Bronchial epithelial cell (primary cell): ENCODE measurements at regions not wholly inside any gene's neighbourhood (a gene's known extent, or its start where the extent isn't known, plus 50 kb on each side); places are given as distances from the start of the nearest gene placed in this dataset.

Experiments used
- DNase-seq: peaks from one replicate; pipeline ENCODE4 v3.0.0-alpha.2; 2010; ENCODE audit warnings: low read depth
- FAIRE-seq: peaks from 2 replicates; lab custom pipeline; 2011; peaks lifted over from hg19 to GRCh38; lab: Jason Lieb, UNC
- H3K27me3 ChIP-seq: 2 replicates; pipeline ENCODE4 v1.5.1; 2011; ENCODE audit warnings: low read length; ENCODE audit not compliant: control insufficient read depth, insufficient read depth
- H3K36me3 ChIP-seq: 2 replicates; pipeline ENCODE4 v1.5.1; 2011; ENCODE audit warnings: low read length; ENCODE audit not compliant: control insufficient read depth, insufficient read depth
- H3K4me3 ChIP-seq: 2 replicates; pipeline ENCODE4 v1.5.1; 2011; ENCODE audit warnings: mild to moderate bottlenecking, low read depth, low read length, control low read depth
- TF ChIP-seq, protein P1 (sequence below): IDR thresholded peaks from 2 replicates; pipeline ENCODE4 v1.5.1; 2011; ENCODE audit warnings: mild to moderate bottlenecking, moderate library complexity, low read length, control low read depth, inconsistent platforms; ENCODE audit not compliant: insufficient read depth, severe bottlenecking

GRCh38 chr1:209443975-209444651, 139.4 kb upstream of the CAMK1G start:
- Histone ChIP-seq H3K4me3 (no peak overlapping the region), H3K36me3 (no peaks in the 10 kb centered on the region), H3K27me3 (no peaks in the 10 kb centered on the region)
- TF ChIP-seq, protein P1, sequence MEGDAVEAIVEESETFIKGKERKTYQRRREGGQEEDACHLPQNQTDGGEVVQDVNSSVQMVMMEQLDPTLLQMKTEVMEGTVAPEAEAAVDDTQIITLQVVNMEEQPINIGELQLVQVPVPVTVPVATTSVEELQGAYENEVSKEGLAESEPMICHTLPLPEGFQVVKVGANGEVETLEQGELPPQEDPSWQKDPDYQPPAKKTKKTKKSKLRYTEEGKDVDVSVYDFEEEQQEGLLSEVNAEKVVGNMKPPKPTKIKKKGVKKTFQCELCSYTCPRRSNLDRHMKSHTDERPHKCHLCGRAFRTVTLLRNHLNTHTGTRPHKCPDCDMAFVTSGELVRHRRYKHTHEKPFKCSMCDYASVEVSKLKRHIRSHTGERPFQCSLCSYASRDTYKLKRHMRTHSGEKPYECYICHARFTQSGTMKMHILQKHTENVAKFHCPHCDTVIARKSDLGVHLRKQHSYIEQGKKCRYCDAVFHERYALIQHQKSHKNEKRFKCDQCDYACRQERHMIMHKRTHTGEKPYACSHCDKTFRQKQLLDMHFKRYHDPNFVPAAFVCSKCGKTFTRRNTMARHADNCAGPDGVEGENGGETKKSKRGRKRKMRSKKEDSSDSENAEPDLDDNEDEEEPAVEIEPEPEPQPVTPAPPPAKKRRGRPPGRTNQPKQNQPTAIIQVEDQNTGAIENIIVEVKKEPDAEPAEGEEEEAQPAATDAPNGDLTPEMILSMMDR = no peak
- DNase-seq (peak; percentile 38), FAIRE-seq (peak; percentile 66)

- no peaks in the 10 kb centered on the region for H3K27me3 ChIP-seq
- TF ChIP-seq, protein P1 = no peak
Measured at GRCh38 chr1:209444961-209445360, 138.6 kb upstream of the CAMK1G start.

DNA sequence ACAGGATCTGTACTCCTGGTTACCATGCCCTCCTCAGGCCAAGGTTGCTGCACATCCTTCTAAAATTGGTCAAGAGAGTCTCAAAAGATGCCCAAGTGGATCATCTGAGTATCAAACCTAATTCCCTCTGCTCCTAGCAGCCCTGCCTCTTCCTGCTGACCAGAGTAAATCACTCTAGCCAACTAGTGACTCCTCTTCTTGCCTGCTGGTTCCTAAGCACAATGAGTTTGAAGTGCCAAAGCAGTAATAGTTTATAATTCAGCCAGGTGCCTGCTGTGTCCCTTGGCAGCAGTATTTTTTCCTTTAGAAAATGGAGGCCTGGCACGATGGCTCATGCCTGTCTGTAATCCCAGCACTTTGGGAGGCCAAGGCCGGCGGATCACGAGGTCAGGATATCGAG, 137.9 kb upstream of the CAMK1G start:
- FAIRE-seq (no peak), DNase-seq (no peak)
- TF ChIP-seq, protein P1 = no peak
- Histone ChIP-seq H3K36me3 (no peaks in the 10 kb centered on the region), H3K27me3 (no peaks in the 10 kb centered on the region), H3K4me3 (no peak overlapping the region)

More at GRCh38 chr1:209444961-209445360, 138.6 kb upstream of the CAMK1G start:
- FAIRE-seq = no peak
- H3K36me3 ChIP-seq = no peaks in the 10 kb centered on the region
- no peak overlapping the region for H3K4me3 ChIP-seq
- DNase-seq = no peak

DNA sequence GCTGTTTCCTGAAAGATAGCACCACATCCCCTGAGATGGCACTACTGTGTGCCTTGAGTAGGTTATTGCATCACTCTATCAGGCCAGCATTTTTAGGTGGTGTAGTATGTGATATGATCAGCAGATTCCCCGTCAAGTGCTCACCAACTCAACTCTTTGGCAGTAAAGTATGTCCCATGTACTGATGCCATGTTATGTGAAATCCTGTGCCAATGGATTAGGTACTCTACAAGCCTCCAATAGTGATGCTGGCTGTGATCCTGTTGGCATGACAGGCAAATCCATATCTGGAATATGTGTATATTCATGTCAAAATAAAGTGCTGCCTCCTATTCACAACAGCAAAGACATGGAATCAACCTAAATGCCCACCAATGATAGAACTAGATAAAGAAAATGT, 137.2 kb upstream of the CAMK1G start:
- Histone ChIP-seq H3K36me3 (no peaks in the 10 kb centered on the region), H3K27me3 (no peaks in the 10 kb centered on the region), H3K4me3 (no peak overlapping the region)
- DNase-seq = no peak
- no peak for FAIRE-seq
- TF ChIP-seq, protein P1 = no peak

DNA sequence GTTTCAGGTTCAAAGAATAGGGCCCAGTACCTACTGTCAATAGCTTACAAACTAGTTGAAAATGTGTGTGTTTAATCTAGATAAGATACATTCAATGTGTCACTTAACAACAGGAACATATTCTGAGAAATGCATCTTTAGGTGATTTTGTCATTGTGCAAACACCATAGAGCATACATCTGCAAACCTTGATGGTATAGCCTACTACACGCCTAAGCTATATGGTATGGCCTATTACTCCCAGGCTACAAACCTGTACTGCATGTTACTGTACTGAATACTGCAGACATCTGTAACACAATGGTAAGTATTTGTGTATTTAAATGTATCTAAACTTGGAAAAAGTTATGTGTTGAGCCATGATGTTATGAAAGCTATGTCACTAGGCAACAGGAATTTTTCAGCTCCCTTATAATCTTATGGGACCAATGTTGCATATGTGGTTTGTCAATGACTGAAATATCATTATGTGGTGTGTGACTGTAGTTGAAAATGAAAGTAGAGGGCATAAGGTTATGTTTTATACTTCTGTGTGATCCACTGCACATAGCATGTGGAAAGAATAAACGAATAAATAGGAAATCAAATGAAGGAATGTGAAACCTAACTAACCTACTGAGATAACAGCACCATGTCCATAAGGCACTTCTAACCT, 129.0 kb upstream of the CAMK1G start:
- TF ChIP-seq, protein P1 = no peak
- Histone ChIP-seq H3K4me3 (no peak overlapping the region), H3K27me3 (peaks cover 3% of the 10 kb centered on the region), H3K36me3 (no peaks in the 10 kb centered on the region)
- FAIRE-seq (no peak), DNase-seq (no peak)

DNA sequence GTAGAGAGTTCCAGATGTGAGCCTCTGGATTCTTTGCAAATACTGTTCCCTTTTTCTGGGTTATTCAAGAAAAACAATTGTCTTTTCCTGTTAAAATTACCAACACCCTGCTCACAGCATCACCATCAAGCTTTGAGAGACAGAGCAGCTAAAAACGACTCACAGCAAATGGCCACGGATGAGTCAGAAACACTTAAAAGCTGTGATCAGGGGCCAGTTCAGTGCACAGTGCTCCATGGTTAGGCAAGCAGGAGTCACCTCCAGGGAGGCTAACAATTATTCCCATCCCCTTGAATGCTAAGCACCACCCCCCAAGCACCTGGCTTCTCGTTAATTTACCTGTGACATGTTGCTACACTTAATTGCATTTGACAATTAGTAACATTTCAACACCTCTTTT, 128.4 kb upstream of the CAMK1G start:
- TF ChIP-seq, protein P1 = no peak
- Histone ChIP-seq H3K27me3 (peaks cover 3% of the 10 kb centered on the region), H3K4me3 (no peak overlapping the region), H3K36me3 (no peaks in the 10 kb centered on the region)
- DNase-seq = peak; percentile 45
- no peak for FAIRE-seq
